WI38 (cell line): ENCODE measurements at regions not wholly inside any gene's neighbourhood (a gene's known extent, or its start where the extent isn't known, plus 50 kb on each side); places are given as distances from the start of the nearest gene placed in this dataset.

ENCODE experiments used
- H3K4me3 ChIP-seq: 2 replicates; pipeline ENCODE4 v1.5.1; 2011; ENCODE audit warnings: low read depth, mild to moderate bottlenecking, control low read depth, low read length
- TF ChIP-seq, protein P1 (sequence below): IDR thresholded peaks from 2 replicates; pipeline ENCODE4 v1.5.1; 2012; ENCODE audit warnings: low read depth, mild to moderate bottlenecking, control low read depth, low read length

DNA sequence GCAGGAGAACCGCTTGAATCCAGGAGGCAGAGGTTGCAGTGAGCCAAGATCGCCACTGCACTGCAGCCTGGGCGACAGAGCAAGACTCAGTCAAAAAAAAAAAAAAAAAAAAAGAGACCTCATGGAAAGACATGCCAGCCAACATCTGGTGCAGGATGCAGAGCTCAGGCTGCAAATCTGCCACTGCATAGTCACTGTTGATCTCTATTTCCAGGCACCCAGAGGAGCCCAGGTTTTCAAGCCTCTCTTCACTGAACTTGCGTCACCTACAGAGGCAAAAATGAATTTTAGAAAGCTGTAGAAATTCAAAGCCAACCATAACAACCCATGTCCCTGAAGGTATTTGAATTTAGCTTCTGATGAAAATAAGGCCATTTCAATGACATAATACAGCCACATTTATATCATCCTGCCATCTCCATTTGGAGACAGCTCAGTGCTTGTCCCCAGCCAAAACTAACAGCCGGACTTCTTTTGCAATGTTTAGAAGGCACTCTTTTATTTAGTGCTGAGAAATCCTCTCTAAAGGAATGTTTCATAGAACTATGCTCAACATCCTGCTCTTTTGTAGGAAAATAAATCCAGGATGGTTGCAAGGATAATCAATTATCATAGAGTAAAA lies 113.3 kb downstream of the SNX18 start:
- TF ChIP-seq, protein P1, sequence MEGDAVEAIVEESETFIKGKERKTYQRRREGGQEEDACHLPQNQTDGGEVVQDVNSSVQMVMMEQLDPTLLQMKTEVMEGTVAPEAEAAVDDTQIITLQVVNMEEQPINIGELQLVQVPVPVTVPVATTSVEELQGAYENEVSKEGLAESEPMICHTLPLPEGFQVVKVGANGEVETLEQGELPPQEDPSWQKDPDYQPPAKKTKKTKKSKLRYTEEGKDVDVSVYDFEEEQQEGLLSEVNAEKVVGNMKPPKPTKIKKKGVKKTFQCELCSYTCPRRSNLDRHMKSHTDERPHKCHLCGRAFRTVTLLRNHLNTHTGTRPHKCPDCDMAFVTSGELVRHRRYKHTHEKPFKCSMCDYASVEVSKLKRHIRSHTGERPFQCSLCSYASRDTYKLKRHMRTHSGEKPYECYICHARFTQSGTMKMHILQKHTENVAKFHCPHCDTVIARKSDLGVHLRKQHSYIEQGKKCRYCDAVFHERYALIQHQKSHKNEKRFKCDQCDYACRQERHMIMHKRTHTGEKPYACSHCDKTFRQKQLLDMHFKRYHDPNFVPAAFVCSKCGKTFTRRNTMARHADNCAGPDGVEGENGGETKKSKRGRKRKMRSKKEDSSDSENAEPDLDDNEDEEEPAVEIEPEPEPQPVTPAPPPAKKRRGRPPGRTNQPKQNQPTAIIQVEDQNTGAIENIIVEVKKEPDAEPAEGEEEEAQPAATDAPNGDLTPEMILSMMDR = no peak
- H3K4me3 ChIP-seq = no peak overlapping the region

DNA sequence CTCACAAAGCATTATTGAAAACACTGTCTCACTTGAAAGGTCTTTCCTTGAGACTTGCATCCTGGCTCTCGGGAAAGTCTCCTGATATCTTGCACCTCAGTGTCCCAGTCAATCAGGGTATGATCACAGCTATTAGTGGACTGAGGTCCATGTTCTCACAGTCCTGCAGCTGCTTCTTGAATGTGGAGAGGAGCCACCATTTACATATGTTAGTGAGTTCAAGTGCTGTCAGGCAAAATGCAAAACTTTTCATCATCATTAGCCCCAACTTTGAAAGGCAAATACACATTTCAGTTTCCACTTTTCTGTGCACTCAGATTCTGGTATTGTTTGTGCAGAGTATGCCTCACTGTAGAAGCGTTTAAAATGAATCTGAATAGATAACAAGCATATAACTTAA lies 111.6 kb downstream of the SNX18 start:
- no peak overlapping the region for H3K4me3 ChIP-seq
- TF ChIP-seq, protein P1 = no peak

DNA sequence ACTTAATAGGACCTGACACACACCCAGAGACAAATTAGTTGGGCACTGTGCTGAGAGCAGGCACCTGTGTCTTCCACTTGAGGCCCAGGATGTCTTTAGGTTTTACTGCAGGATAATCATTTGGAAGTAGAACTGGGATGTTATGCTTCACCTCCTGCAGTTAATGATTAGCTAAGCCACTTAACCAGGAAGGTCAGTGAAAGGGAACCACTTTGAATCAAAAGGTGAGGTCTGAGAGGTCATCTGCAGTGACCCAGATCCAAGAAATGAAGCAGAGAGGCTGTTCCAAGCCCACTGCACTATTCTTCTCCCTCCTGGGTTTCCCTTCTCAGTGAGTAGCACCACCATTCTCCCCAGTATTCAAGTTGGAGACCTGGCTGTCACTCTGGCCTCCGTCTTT lies 110.5 kb downstream of the SNX18 start:
- TF ChIP-seq, protein P1 = no peak
- H3K4me3 ChIP-seq = no peak overlapping the region

DNA sequence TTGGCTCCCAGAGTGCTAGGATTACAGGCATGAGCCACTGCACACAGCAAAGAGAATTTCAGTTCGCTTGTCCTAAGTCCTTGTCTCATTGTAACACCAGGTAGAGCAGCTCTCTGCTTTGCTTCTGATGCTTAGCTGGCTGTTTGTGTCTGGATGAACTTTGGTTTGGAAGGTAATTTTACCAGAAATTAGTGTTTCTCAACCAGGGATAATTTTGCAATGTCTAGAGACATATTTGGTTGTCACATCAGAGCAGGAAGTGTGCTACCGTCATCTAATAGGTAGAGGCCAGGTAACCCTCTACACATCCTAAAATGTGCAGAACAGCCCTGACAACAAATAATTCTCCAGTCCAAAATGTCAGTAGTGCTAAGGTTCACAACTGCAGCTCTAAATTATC lies 108.8 kb downstream of the SNX18 start:
- TF ChIP-seq, protein P1 = no peak
- H3K4me3 ChIP-seq = no peak overlapping the region

DNA sequence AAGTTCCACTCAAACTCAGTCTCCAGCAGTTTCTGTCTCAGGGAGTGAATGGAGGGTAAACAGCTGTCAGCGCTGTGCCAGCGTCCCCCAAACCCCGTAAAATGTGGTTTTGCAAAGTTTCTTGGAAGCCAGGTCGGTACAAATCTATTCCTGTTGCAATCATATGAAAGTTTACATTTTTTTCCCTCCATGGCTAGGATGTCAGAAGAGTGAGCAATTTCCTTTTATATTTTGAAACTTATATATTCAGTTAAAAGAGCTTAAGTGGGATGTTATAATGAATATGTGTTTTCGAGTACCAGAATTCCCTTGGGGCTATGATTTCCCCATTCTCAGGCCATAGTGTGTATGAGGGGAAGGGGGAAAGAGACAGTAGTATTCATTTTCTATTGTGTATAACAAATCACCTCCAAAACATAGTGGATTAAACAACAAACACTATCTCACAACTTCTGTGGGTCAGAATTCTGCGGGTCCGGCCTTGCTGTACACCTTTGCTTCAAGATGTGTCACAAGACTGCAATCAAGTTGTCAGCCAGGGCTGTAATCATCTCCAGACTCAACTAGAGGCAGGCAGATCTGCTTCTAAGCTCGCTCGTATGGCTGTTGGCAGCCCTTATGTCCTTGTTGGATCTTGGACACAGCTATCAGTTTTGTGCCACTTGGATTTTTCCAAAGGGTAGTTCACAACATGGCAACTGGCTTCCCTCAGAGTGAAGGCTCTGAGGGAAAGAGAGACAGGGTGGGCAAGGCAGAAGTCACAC lies 107.4 kb downstream of the SNX18 start:
- TF ChIP-seq, protein P1 = no peak
- no peak overlapping the region for H3K4me3 ChIP-seq

DNA sequence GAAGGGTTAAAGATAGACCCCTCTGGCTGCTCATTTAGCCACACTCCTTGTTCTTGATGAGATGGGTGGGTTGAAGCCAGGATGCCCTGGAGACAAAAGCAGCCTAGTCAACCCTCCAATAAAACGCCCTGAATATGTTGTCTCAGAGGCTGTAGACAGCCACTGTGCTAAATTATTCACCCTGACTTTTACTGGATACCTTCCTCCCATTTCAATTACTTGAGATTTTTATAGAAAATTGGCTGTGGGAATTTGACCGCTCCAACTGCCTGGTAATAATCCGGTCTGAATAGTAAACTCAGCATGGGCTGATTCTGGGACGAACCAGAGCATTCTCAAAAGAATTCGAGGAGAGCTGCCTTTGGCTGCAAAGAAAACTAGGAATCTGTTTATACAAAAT lies 104.2 kb downstream of the SNX18 start:
- no peak overlapping the region for H3K4me3 ChIP-seq
- TF ChIP-seq, protein P1 = no peak

DNA sequence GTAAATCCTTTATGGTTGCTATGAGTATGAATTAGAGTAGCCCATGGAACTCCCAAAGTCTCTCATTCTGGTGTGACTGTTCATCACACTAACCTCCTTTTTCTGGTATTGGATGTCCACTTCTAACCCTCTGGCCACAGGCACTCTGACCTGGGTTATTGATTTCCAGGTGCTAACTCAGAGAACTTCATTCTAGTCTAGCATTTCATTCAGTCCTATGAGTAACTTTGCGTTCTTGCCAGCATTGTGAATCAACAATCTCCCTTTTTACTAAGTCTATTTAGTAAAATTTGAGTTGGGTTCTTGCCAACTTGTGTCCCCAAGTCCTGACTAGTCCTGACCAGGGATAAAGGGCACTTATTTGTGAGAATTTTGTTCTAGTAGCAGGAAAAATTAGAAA lies 103.5 kb downstream of the SNX18 start:
- TF ChIP-seq, protein P1 = no peak
- no peak overlapping the region for H3K4me3 ChIP-seq
